ENCODE measurements at regions not wholly inside any gene's neighbourhood (a gene's known extent, or its start where the extent isn't known, plus 50 kb on each side); places are given as distances from the start of the nearest gene placed in this dataset.
"Not testable (repeated sequence)": the region's sequence is repeated elsewhere in the genome, so short reads cannot be mapped to it uniquely, and the experiment has no call there.

DNA sequence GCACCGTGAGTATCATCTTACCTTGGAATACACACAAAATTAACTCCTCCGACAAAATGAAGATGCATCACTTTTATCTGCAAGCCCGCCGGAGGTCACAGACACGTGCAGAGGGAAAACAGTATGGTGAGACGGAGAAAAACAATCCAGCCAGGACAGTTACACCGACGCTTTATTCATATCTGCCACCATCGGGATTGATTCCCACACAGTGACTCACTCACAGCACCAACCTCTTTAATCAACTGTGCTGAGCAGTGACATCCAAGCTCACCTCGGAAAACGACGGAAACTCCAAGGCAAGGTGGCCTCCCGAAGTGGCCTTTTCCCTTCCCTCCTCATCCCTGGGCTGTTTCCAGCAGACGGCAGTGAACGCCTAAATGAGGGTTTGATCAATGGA is 151.8 kb downstream of the NPIPA8 start:
- TF ChIP-seq ATF1 (CRISPR knock-in tag; IDR thresholded peaks at IDR 0.05); SPEN (CRISPR knock-in tag; IDR thresholded peaks at IDR 0.05; ENCODE audit: low read depth): not testable (repeated sequence)
- TF ChIP-seq, protein P1, sequence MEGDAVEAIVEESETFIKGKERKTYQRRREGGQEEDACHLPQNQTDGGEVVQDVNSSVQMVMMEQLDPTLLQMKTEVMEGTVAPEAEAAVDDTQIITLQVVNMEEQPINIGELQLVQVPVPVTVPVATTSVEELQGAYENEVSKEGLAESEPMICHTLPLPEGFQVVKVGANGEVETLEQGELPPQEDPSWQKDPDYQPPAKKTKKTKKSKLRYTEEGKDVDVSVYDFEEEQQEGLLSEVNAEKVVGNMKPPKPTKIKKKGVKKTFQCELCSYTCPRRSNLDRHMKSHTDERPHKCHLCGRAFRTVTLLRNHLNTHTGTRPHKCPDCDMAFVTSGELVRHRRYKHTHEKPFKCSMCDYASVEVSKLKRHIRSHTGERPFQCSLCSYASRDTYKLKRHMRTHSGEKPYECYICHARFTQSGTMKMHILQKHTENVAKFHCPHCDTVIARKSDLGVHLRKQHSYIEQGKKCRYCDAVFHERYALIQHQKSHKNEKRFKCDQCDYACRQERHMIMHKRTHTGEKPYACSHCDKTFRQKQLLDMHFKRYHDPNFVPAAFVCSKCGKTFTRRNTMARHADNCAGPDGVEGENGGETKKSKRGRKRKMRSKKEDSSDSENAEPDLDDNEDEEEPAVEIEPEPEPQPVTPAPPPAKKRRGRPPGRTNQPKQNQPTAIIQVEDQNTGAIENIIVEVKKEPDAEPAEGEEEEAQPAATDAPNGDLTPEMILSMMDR (CRISPR knock-in tag; IDR thresholded peaks at IDR 0.05) = not testable (repeated sequence)

Measured in HepG2 (cell line).